Kidney (tissue), 13 donors: ENCODE measurements at regions not wholly inside any gene's neighbourhood (a gene's known extent, or its start where the extent isn't known, plus 50 kb on each side); places are given as distances from the start of the nearest gene placed in this dataset.

Experiments used
- DNase-seq, 5 donors: peaks; one replicate each; pipeline ENCODE4 v3.0.0-alpha.2; 2013 to 2020
- FAIRE-seq: peaks from 2 replicates; lab custom pipeline; 2012; peaks lifted over from hg19 to GRCh38; lab: Jason Lieb, UNC
- H3K27ac ChIP-seq, 2 donors: one replicate each; pipeline ENCODE4 v1.7.0; 2013; ENCODE audit warnings: low read depth in 2 of 2, low read length in 2 of 2, inconsistent platforms in 1 of 2
- H3K27me3 ChIP-seq: one replicate; pipeline ENCODE4 v1.7.1; 2013; ENCODE audit warnings: low read length, inconsistent platforms; ENCODE audit not compliant: control insufficient read depth, insufficient read depth
- H3K36me3 ChIP-seq, 3 donors: one replicate each; pipeline versions ENCODE4 v1.7.0 to v1.7.1; 2013; ENCODE audit warnings: low read length in 3 of 3, control low read depth in 1 of 3, inconsistent platforms in 1 of 3; ENCODE audit not compliant: insufficient read depth in 3 of 3, control insufficient read depth in 2 of 3
- H3K4me1 ChIP-seq, 3 donors: one replicate each; pipeline versions ENCODE4 v1.7.0 to v1.7.1; 2013; ENCODE audit warnings: low read length in 3 of 3, inconsistent platforms in 1 of 3, low read depth in 1 of 3; ENCODE audit not compliant: control insufficient read depth in 2 of 3, insufficient read depth in 2 of 3
- H3K4me3 ChIP-seq, 3 donors: one replicate each; pipeline versions ENCODE4 v1.7.0 to v1.8.1; 2013; ENCODE audit warnings: low read length in 3 of 3, control low read depth in 1 of 3, inconsistent platforms in 1 of 3
- H3K9ac ChIP-seq, 3 donors: one replicate each; pipeline versions ENCODE4 v1.7.0 to v1.7.1; 2013; ENCODE audit warnings: low read length in 3 of 3, control low read depth in 1 of 3, inconsistent platforms in 1 of 3
- H3K9me3 ChIP-seq, 3 donors: one replicate each; pipeline versions ENCODE4 v1.7.0 to v1.7.1; 2013; ENCODE audit warnings: low read length in 3 of 3, control low read depth in 1 of 3, inconsistent platforms in 1 of 3; ENCODE audit not compliant: control insufficient read depth in 2 of 3, insufficient read depth in 1 of 3
- CTCF ChIP-seq: IDR thresholded peaks from 3 replicates; pipeline ENCODE4 v1.5.1; 2012; ENCODE audit warnings: mild to moderate bottlenecking, moderate library complexity, borderline replicate concordance; ENCODE audit not compliant: insufficient read depth; ENCODE audit errors: extremely low read depth
- intact Hi-C: fragments of 100-400 bp; cut with DNase I; formaldehyde crosslinking; loops from one replicate; pipeline ENCODE4 v1.11.1; 2022
- donor health status: control.
- donor health status: control.
- donor health status: control.
- donor health status: control.
- donor health status: control.
- donor health status: DM: yes; HTN: yes; CAD: no.
- donor health status: Normal renal cell carcinoma (clear cell type).

- Histone ChIP-seq H3K4me3 (no peak overlapping the region), H3K27me3 (no peaks in the 10 kb centered on the region), H3K27ac (no peak overlapping the region), H3K9ac (no peak overlapping the region), H3K4me1 (no peaks in the 10 kb centered on the region), H3K9me3 (no peaks in the 10 kb centered on the region), H3K36me3 (no peaks in the 10 kb centered on the region)
- TF ChIP-seq CTCF, result no peak
- DNase-seq (no peak), FAIRE-seq (no peak)
- intact Hi-C loops, result no loop called here
Observed at GRCh38 chr4:100075056-100075455, 115.2 kb downstream of the DDIT4L start.

GRCh38 chr4:100071506-100071905, 118.8 kb downstream of the DDIT4L start:
- FAIRE-seq, result no peak
- TF ChIP-seq CTCF, result no peak
- no peak overlapping the region for H3K4me3 ChIP-seq

GRCh38 chr4:100070868-100071267, 119.4 kb downstream of the DDIT4L start:
- H3K9ac ChIP-seq, result no peak overlapping the region
- no peak overlapping the region for H3K27ac ChIP-seq
- DNase-seq (no peak), FAIRE-seq (no peak)
- TF ChIP-seq CTCF, result no peak
- intact Hi-C loops, result no loop called here
- no peaks in the 10 kb centered on the region for H3K9me3 ChIP-seq
- no peak overlapping the region for H3K4me3 ChIP-seq
- H3K4me1 ChIP-seq, result no peaks in the 10 kb centered on the region
- H3K27me3 ChIP-seq, result no peaks in the 10 kb centered on the region
- no peaks in the 10 kb centered on the region for H3K36me3 ChIP-seq

More at GRCh38 chr4:100071506-100071905, 118.8 kb downstream of the DDIT4L start:
- Histone ChIP-seq H3K27ac (no peak overlapping the region), H3K9me3 (no peaks in the 10 kb centered on the region), H3K27me3 (no peaks in the 10 kb centered on the region), H3K4me1 (no peaks in the 10 kb centered on the region), H3K9ac (no peak overlapping the region), H3K36me3 (no peaks in the 10 kb centered on the region)
- no peak for DNase-seq
- intact Hi-C loops, result no loop called here

GRCh38 chr4:100069207-100069606, 119.1 kb upstream of the H2AZ1 start:
- TF ChIP-seq CTCF, result no peak
- Histone ChIP-seq H3K27me3 (no peaks in the 10 kb centered on the region), H3K4me1 (no peaks in the 10 kb centered on the region), H3K9ac (no peak overlapping the region), H3K9me3 (no peaks in the 10 kb centered on the region), H3K27ac (no peak overlapping the region), H3K4me3 (no peak overlapping the region), H3K36me3 (no peaks in the 10 kb centered on the region)
- DNase-seq, result no peak
- intact Hi-C loops, result no loop called here
- no peak for FAIRE-seq
